ENCODE measurements at regions not wholly inside any gene's neighbourhood (a gene's known extent, or its start where the extent isn't known, plus 50 kb on each side); places are given as distances from the start of the nearest gene placed in this dataset.
"Not testable (repeated sequence)": the region's sequence is repeated elsewhere in the genome, so short reads cannot be mapped to it uniquely, and the experiment has no call there.

DNA sequence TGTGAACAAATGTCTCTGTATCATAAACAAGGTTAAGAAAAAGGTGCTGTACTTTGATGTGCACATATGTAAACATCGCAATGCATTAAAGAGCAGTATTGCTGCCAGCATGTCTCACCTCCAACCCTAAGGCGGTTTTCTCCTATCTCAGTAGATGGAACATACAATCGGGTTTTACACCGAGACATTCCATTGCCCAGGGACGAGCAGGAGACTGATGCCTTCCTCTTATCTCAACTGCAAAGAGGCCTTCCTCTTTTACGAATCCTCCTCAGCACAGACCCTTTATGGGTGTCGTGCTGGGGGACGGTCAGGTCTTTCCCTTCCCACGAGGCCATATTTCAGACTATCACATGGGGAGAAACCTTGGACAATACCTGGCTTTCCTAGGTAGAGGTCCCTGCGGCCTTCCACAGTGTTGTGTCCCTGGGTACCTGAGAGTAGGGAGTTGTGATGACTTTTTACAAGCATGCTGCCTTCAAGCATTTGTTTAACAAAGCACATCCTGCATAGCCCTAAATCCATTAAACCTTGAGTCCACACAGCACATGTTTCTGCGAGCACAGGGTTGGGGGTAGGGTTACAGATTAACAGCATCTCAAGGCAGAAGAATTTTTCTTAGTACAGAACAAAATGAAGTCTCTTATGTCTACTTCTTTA lies 1411.2 kb downstream of the EFNA5 start:
- not testable (repeated sequence) for TF ChIP-seq YY1, SP1 (IDR thresholded peaks at IDR 0.05)
- TF ChIP-seq, protein P1, sequence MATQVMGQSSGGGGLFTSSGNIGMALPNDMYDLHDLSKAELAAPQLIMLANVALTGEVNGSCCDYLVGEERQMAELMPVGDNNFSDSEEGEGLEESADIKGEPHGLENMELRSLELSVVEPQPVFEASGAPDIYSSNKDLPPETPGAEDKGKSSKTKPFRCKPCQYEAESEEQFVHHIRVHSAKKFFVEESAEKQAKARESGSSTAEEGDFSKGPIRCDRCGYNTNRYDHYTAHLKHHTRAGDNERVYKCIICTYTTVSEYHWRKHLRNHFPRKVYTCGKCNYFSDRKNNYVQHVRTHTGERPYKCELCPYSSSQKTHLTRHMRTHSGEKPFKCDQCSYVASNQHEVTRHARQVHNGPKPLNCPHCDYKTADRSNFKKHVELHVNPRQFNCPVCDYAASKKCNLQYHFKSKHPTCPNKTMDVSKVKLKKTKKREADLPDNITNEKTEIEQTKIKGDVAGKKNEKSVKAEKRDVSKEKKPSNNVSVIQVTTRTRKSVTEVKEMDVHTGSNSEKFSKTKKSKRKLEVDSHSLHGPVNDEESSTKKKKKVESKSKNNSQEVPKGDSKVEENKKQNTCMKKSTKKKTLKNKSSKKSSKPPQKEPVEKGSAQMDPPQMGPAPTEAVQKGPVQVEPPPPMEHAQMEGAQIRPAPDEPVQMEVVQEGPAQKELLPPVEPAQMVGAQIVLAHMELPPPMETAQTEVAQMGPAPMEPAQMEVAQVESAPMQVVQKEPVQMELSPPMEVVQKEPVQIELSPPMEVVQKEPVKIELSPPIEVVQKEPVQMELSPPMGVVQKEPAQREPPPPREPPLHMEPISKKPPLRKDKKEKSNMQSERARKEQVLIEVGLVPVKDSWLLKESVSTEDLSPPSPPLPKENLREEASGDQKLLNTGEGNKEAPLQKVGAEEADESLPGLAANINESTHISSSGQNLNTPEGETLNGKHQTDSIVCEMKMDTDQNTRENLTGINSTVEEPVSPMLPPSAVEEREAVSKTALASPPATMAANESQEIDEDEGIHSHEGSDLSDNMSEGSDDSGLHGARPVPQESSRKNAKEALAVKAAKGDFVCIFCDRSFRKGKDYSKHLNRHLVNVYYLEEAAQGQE (IDR thresholded peaks at IDR 0.05) = not testable (repeated sequence)
- TF ChIP-seq, protein P2, sequence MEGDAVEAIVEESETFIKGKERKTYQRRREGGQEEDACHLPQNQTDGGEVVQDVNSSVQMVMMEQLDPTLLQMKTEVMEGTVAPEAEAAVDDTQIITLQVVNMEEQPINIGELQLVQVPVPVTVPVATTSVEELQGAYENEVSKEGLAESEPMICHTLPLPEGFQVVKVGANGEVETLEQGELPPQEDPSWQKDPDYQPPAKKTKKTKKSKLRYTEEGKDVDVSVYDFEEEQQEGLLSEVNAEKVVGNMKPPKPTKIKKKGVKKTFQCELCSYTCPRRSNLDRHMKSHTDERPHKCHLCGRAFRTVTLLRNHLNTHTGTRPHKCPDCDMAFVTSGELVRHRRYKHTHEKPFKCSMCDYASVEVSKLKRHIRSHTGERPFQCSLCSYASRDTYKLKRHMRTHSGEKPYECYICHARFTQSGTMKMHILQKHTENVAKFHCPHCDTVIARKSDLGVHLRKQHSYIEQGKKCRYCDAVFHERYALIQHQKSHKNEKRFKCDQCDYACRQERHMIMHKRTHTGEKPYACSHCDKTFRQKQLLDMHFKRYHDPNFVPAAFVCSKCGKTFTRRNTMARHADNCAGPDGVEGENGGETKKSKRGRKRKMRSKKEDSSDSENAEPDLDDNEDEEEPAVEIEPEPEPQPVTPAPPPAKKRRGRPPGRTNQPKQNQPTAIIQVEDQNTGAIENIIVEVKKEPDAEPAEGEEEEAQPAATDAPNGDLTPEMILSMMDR (IDR thresholded peaks at IDR 0.05; ENCODE audit: low read depth, low read length, missing input control) = not testable (repeated sequence)

All from liver (tissue), 3 donors.